Uterus (tissue), 3 donors: ENCODE measurements at regions not wholly inside any gene's neighbourhood (a gene's known extent, or its start where the extent isn't known, plus 50 kb on each side); places are given as distances from the start of the nearest gene placed in this dataset.

ENCODE experiments used
- DNase-seq, 2 donors: peaks; one replicate each; pipeline ENCODE4 v3.0.0-alpha.2; 2019 to 2020
- H3K27ac ChIP-seq, 2 donors: fragments of 200-600 bp; sonication (generic); 1 replicate in 1 of 2; 2 replicates in 1 of 2; pipeline ENCODE4 v1.5.1; 2016 to 2018
- H3K27me3 ChIP-seq, 2 donors: fragments of 200-600 bp; sonication (generic); one replicate each; pipeline ENCODE4 v1.5.1; 2018 to 2019; ENCODE audit warnings: control low read depth in 1 of 2
- H3K36me3 ChIP-seq, 2 donors: fragments of 200-600 bp; sonication (generic); one replicate each; pipeline ENCODE4 v1.5.1; 2019; ENCODE audit warnings: control low read depth in 1 of 2
- H3K4me1 ChIP-seq, 2 donors: fragments of 200-600 bp; sonication (generic); one replicate each; pipeline ENCODE4 v1.5.1; 2018 to 2019; ENCODE audit warnings: control low read depth in 1 of 2
- H3K4me3 ChIP-seq, 2 donors: fragments of 200-600 bp; sonication (generic); 1 replicate in 1 of 2; 2 replicates in 1 of 2; pipeline ENCODE4 v1.5.1; 2018 to 2019; ENCODE audit warnings: mild to moderate bottlenecking in 1 of 2
- H3K9me3 ChIP-seq, 2 donors: fragments of 200-600 bp; sonication (generic); one replicate each; pipeline ENCODE4 v1.5.1; 2019; ENCODE audit warnings: control low read depth in 1 of 2
- CTCF ChIP-seq, 4 experiments: fragments of 200-600 bp in 2 of 4; fragments of 450-650 bp in 2 of 4; sonication (generic) in 2 of 4; IDR thresholded peaks; one replicate each; pipeline ENCODE4 v1.5.1; 2016 to 2019; ENCODE audit warnings: antibody characterized with exemption in 4 of 4, mild to moderate bottlenecking in 2 of 4, moderate library complexity in 1 of 4
- POLR2A ChIP-seq, 2 donors: fragments of 450-650 bp; IDR thresholded peaks; one replicate each; pipeline ENCODE4 v1.6.1; 2016; ENCODE audit warnings: antibody characterized with exemption in 2 of 2, mild to moderate bottlenecking in 1 of 2, moderate library complexity in 1 of 2
- intact Hi-C: fragments of 100-400 bp; cut with DNase I; formaldehyde crosslinking; loops from one replicate; pipeline ENCODE4 v1.15.1; 2023; ENCODE audit warnings: low total_unique reads
- donor health status: DM: yes; HTN: yes; CAD: no.

GRCh38 chrX:36436361-36436760, 516.8 kb downstream of the CFAP47 start:
- no peak overlapping the region for H3K4me3 ChIP-seq
- no peaks in the 10 kb centered on the region for H3K36me3 ChIP-seq
- no peak for DNase-seq
- no peak for TF ChIP-seq POLR2A (IDR thresholded peaks at IDR 0.05)
- TF ChIP-seq CTCF (IDR thresholded peaks at IDR 0.05): no peak
- H3K27me3 ChIP-seq: no peaks in the 10 kb centered on the region
- no peaks in the 10 kb centered on the region for H3K4me1 ChIP-seq
- H3K9me3 ChIP-seq: no peaks in the 10 kb centered on the region
- intact Hi-C loops: no loop called here
- no peak overlapping the region for H3K27ac ChIP-seq

GRCh38 chrX:36443007-36443406, 523.5 kb downstream of the CFAP47 start:
- TF ChIP-seq POLR2A (IDR thresholded peaks at IDR 0.05): no peak
- no peak overlapping the region for H3K4me3 ChIP-seq
- no peak for DNase-seq
- H3K4me1 ChIP-seq: no peaks in the 10 kb centered on the region
- intact Hi-C loops: no loop called here
- H3K27ac ChIP-seq: no peak overlapping the region
- H3K27me3 ChIP-seq: no peaks in the 10 kb centered on the region
- H3K36me3 ChIP-seq: no peaks in the 10 kb centered on the region
- H3K9me3 ChIP-seq: no peaks in the 10 kb centered on the region

GRCh38 chrX:36445566-36445965, 526.0 kb downstream of the CFAP47 start:
- no peaks in the 10 kb centered on the region for H3K27me3 ChIP-seq
- H3K36me3 ChIP-seq: no peaks in the 10 kb centered on the region
- H3K27ac ChIP-seq: no peak overlapping the region
- no peaks in the 10 kb centered on the region for H3K4me1 ChIP-seq
- no peak overlapping the region for H3K4me3 ChIP-seq
- intact Hi-C loops: no loop called here
- TF ChIP-seq POLR2A (IDR thresholded peaks at IDR 0.05) (no peak), CTCF (IDR thresholded peaks at IDR 0.05) (no peak)
- H3K9me3 ChIP-seq: no peaks in the 10 kb centered on the region
- no peak for DNase-seq

- H3K4me1 ChIP-seq: no peaks in the 10 kb centered on the region
- no peaks in the 10 kb centered on the region for H3K27me3 ChIP-seq
- DNase-seq: no peak
- no peaks in the 10 kb centered on the region for H3K36me3 ChIP-seq
- H3K9me3 ChIP-seq: no peaks in the 10 kb centered on the region
- no peak for TF ChIP-seq POLR2A (IDR thresholded peaks at IDR 0.05)
- TF ChIP-seq CTCF (IDR thresholded peaks at IDR 0.05): no peak
- intact Hi-C loops: no loop called here
- no peak overlapping the region for H3K27ac ChIP-seq
- H3K4me3 ChIP-seq: no peak overlapping the region
These were observed 542.6 kb downstream of the CFAP47 start for GRCh38 chrX:36462142-36462541.

GRCh38 chrX:36480441-36480990, 527.6 kb upstream of the FAM47C start:
- DNase-seq: no peak
- no peak for TF ChIP-seq POLR2A (IDR thresholded peaks at IDR 0.05)
- no peak for TF ChIP-seq CTCF (IDR thresholded peaks at IDR 0.05)
- no peak overlapping the region for H3K27ac ChIP-seq
- intact Hi-C loops: no loop called here
- no peak overlapping the region for H3K4me3 ChIP-seq
- no peaks in the 10 kb centered on the region for H3K27me3 ChIP-seq
- no peaks in the 10 kb centered on the region for H3K36me3 ChIP-seq
- H3K9me3 ChIP-seq: no peaks in the 10 kb centered on the region
- no peaks in the 10 kb centered on the region for H3K4me1 ChIP-seq

GRCh38 chrX:36501169-36501702, 506.9 kb upstream of the FAM47C start:
- Histone ChIP-seq H3K9me3 (no peaks in the 10 kb centered on the region), H3K27me3 (no peaks in the 10 kb centered on the region), H3K4me1 (no peaks in the 10 kb centered on the region), H3K27ac (no peak overlapping the region), H3K4me3 (no peak overlapping the region), H3K36me3 (no peaks in the 10 kb centered on the region)
- no peak for DNase-seq
- intact Hi-C loops: no loop called here
- TF ChIP-seq CTCF (IDR thresholded peaks at IDR 0.05) (no peak), POLR2A (IDR thresholded peaks at IDR 0.05) (no peak)
